GM23338 (cell line): ENCODE measurements at regions not wholly inside any gene's neighbourhood (a gene's known extent, or its start where the extent isn't known, plus 50 kb on each side); places are given as distances from the start of the nearest gene placed in this dataset.
"Not testable (repeated sequence)": the region's sequence is repeated elsewhere in the genome, so short reads cannot be mapped to it uniquely, and the experiment has no call there.

ENCODE experiments used
- ATAC-seq: fragments of 200-7000 bp; cut with Tn5 transposase; 3 replicates; pipeline ENCODE4 v1.9.1; 2020
- DNase-seq: peaks from one replicate; pipeline ENCODE4 v3.0.0-alpha.2; 2015; ENCODE audit warnings: low spot score
- H2AFZ ChIP-seq: fragments of 200-600 bp; sonication (generic); 2 replicates; pipeline ENCODE4 v1.8.0; 2016; ENCODE audit warnings: antibody characterized with exemption, mild to moderate bottlenecking, moderate library complexity
- H3F3A ChIP-seq: fragments of 200-600 bp; sonication (generic); replicated peaks from 2 replicates; pipeline ENCODE4 v1.8.0; 2017; ENCODE audit warnings: antibody characterized with exemption, mixed run types, low read depth
- H3K27ac ChIP-seq: fragments of 200-600 bp; sonication (generic); 2 replicates; pipeline ENCODE4 v1.6.1; 2016; ENCODE audit warnings: low read depth
- H3K27me3 ChIP-seq: fragments of 200-600 bp; sonication (generic); 2 replicates; pipeline ENCODE4 v1.8.0; 2016; ENCODE audit warnings: mild to moderate bottlenecking, mixed run types, moderate library complexity; ENCODE audit not compliant: insufficient read depth
- H3K36me3 ChIP-seq: fragments of 200-600 bp; sonication (generic); 2 replicates; pipeline ENCODE4 v1.8.0; 2016; ENCODE audit warnings: mild to moderate bottlenecking; ENCODE audit not compliant: insufficient read depth
- H3K4me1 ChIP-seq: fragments of 200-600 bp; sonication (generic); 2 replicates; pipeline ENCODE4 v1.8.0; 2016; ENCODE audit warnings: mild to moderate bottlenecking, moderate library complexity; ENCODE audit not compliant: insufficient read depth
- H3K4me2 ChIP-seq: fragments of 200-600 bp; sonication (generic); 2 replicates; pipeline ENCODE4 v1.7.1; 2017; ENCODE audit warnings: mixed run types
- H3K4me3 ChIP-seq: fragments of 200-600 bp; sonication (generic); 2 replicates; pipeline ENCODE4 v1.6.1; 2016; ENCODE audit warnings: mixed run types
- H3K79me2 ChIP-seq: fragments of 200-600 bp; sonication (generic); replicated peaks from 2 replicates; pipeline ENCODE4 v1.8.0; 2017; ENCODE audit warnings: mild to moderate bottlenecking; ENCODE audit not compliant: insufficient read depth
- H3K9me2 ChIP-seq: fragments of 200-600 bp; sonication (generic); 2 replicates; pipeline ENCODE4 v1.8.0; 2017; ENCODE audit not compliant: insufficient read depth
- H4K20me1 ChIP-seq: fragments of 200-600 bp; sonication (generic); replicated peaks from 2 replicates; pipeline ENCODE4 v1.8.0; 2017; ENCODE audit warnings: mild to moderate bottlenecking; ENCODE audit not compliant: insufficient read depth
- H3K27ac Mint-ChIP-seq: 2 replicates; pipeline ENCODE4 v1.8.0; 2020; ENCODE audit warnings: inconsistent platforms, mild to moderate bottlenecking, moderate library complexity, mixed read lengths
- H3K27me3 Mint-ChIP-seq: 3 replicates; pipeline ENCODE4 v1.8.0; 2022; ENCODE audit warnings: low read depth, mild to moderate bottlenecking, moderate library complexity, mixed read lengths, inconsistent platforms; ENCODE audit not compliant: insufficient read depth, poor library complexity
- H3K36me3 Mint-ChIP-seq: 3 replicates; pipeline ENCODE4 v1.8.0; 2021; ENCODE audit warnings: low read depth, mild to moderate bottlenecking, inconsistent platforms, moderate library complexity, mixed read lengths
- H3K4me1 Mint-ChIP-seq: 3 replicates; pipeline ENCODE4 v1.8.0; 2020; ENCODE audit warnings: mild to moderate bottlenecking, inconsistent platforms, mixed read lengths
- H3K4me3 Mint-ChIP-seq: 3 replicates; pipeline ENCODE4 v1.8.0; 2021; ENCODE audit warnings: moderate library complexity, mild to moderate bottlenecking, inconsistent platforms, mixed read lengths
- H3K9me3 Mint-ChIP-seq: 3 replicates; pipeline ENCODE4 v1.8.0; 2020; ENCODE audit warnings: moderate library complexity, mild to moderate bottlenecking, inconsistent platforms, mixed read lengths
- CREB1 ChIP-seq: fragments of 250-450 bp; sonication (Bioruptor Pico); IDR thresholded peaks from 2 replicates; pipeline ENCODE4 v1.5.0; 2020; ENCODE audit warnings: low read depth, mild to moderate bottlenecking, moderate library complexity
- ETS1 ChIP-seq: IDR thresholded peaks from 2 replicates; pipeline ENCODE4 v1.6.1; 2016; ENCODE audit warnings: antibody characterized with exemption
- EZH2 ChIP-seq: fragments of 200-600 bp; sonication (generic); IDR thresholded peaks from one replicate; pipeline ENCODE4 v1.8.0; 2017; ENCODE audit warnings: antibody characterized with exemption, mild to moderate bottlenecking, low read depth; ENCODE audit not compliant: unreplicated experiment
- EZH2phosphoT487 ChIP-seq: fragments of 200-600 bp; sonication (generic); IDR thresholded peaks from one replicate; pipeline ENCODE4 v1.8.1; 2018; ENCODE audit warnings: antibody characterized with exemption; ENCODE audit not compliant: unreplicated experiment
- JUNB ChIP-seq: IDR thresholded peaks from one replicate; pipeline ENCODE4 v1.6.1; 2016; ENCODE audit warnings: antibody characterized with exemption; ENCODE audit not compliant: unreplicated experiment
- POLR2AphosphoS5 ChIP-seq: IDR thresholded peaks from 2 replicates; pipeline ENCODE4 v1.6.1; 2016; ENCODE audit warnings: antibody characterized with exemption, low read depth
- REST ChIP-seq: IDR thresholded peaks from one replicate; pipeline ENCODE4 v1.6.1; 2018; ENCODE audit warnings: antibody characterized with exemption; ENCODE audit not compliant: unreplicated experiment
- ZNF114 ChIP-seq: fragments of 250-450 bp; sonication (Bioruptor Pico); IDR thresholded peaks from 2 replicates; pipeline ENCODE4 v1.5.0; 2020; ENCODE audit warnings: mild to moderate bottlenecking, moderate library complexity
- ZNF331 ChIP-seq: fragments of 250-450 bp; sonication (Bioruptor Pico); IDR thresholded peaks from 2 replicates; pipeline ENCODE4 v1.5.0; 2020; ENCODE audit warnings: low read depth, mild to moderate bottlenecking, moderate library complexity
- TF ChIP-seq, protein P1 (sequence below), 2 experiments: fragments of 200-600 bp in 1 of 2; sonication (generic) in 1 of 2; conservative IDR thresholded peaks; 2 replicates each; pipeline versions ENCODE4 v1.5.1 to v1.6.1; 2016 to 2017; ENCODE audit warnings: antibody characterized with exemption in 2 of 2, low read depth in 2 of 2, mild to moderate bottlenecking in 2 of 2, moderate library complexity in 1 of 2

DNA sequence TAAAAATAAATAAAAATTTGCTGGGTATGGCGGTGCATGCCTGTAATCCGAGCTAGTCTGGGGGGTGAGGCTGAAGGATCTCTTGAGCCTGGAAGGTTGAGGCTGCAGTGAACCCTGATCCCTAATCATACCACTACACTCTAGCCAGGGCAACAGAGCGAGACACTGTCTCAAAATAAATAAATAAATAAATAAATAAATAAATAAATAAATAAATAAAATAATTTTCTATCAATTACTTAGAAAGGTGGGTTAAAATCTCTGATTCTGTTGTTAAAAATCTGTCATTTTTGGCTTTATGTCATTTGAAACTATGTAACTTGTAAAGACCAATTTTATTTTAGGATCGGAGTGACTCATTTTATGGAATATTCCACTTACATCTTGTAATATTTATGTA lies 958.6 kb downstream of the NXPH1 start:
- H3K4me2 ChIP-seq = no peak overlapping the region
- H3K27ac ChIP-seq = no peak overlapping the region
- H3K9me3 Mint-ChIP-seq = peaks cover 8% of the 10 kb centered on the region; the same call in 2 of the 3 replicates
- H3K4me3 Mint-ChIP-seq = no peak overlapping the region
- TF ChIP-seq CREB1 (CRISPR knock-in tag) (no peak), EZH2 (no peak), JUNB (no peak), ZNF331 (CRISPR knock-in tag) (no peak), ETS1 (no peak), POLR2AphosphoS5 (no peak)
- H3K36me3 ChIP-seq = no peaks in the 10 kb centered on the region
- H3K4me1 ChIP-seq = no peaks in the 10 kb centered on the region
- DNase-seq (no peak), ATAC-seq (no peak)
- no peaks in the 10 kb centered on the region for H4K20me1 ChIP-seq
- peaks cover 7% of the 10 kb centered on the region; the same call in 2 of the 3 replicates for H3K36me3 Mint-ChIP-seq
- H3K9me2 ChIP-seq = 0 out of 2 replicates have a peak, but pooled peaks cover 5% of the 10 kb centered on the region
- no peaks in the 10 kb centered on the region for H3K27me3 Mint-ChIP-seq
- no peak overlapping the region for H3K4me3 ChIP-seq
- H3K4me1 Mint-ChIP-seq = no peaks in the 10 kb centered on the region
- no peaks in the 10 kb centered on the region for H3K27me3 ChIP-seq
- H2AFZ ChIP-seq = no peak overlapping the region
- no peak overlapping the region for H3K27ac Mint-ChIP-seq
- H3F3A ChIP-seq = no peaks in the 10 kb centered on the region
- H3K79me2 ChIP-seq = no peaks in the 10 kb centered on the region

DNA sequence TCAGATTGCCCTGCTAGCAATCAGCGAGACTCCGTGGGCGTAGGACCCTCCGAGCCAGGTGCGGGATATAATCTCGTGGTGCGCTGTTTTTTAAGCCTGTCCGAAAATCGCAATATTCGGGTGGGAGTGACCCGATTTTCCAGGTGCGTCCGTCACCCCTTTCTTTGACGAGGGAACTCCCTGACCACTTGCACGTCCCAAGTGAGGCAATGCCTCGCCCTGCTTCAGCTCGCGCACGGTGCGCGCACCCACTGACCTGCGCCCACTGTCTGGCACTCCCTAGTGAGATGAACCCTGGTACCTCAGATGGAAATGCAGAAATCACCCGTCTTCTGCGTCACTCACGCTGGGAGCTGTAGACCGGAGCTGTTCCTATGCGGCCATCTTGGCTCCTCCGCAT lies 971.0 kb downstream of the NXPH1 start:
- H3K4me3 Mint-ChIP-seq, H3K9me3 Mint-ChIP-seq, H3K36me3 Mint-ChIP-seq, H3K4me1 Mint-ChIP-seq, H3K27ac ChIP-seq, H3K4me3 ChIP-seq, H3K9me2 ChIP-seq, H3F3A ChIP-seq, DNase-seq, H4K20me1 ChIP-seq, ATAC-seq, H3K79me2 ChIP-seq, H3K4me1 ChIP-seq, H3K27ac Mint-ChIP-seq, H3K36me3 ChIP-seq, H3K4me2 ChIP-seq, H3K27me3 Mint-ChIP-seq, H3K27me3 ChIP-seq, H2AFZ ChIP-seq: not testable (repeated sequence)

DNA sequence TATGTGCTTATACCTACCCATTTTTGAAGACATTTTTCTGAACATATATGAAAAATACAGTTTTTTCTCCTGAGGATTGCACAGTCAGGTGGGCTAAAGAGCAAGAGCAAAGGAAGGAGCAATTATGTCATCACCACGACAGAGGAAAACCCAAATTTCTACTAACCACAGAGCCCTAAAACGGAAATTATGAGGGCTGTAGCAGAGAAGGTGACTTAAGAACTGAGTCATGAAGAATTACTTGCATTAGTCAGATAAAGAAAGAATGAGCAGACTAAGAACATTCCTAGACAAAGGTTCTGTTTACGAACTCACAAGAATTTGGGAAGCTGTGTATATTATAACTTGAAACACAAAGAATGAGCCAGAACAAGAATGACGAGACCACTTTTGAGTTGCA lies 974.4 kb downstream of the NXPH1 start:
- Histone ChIP-seq H3K79me2 (no peaks in the 10 kb centered on the region), H4K20me1 (no peaks in the 10 kb centered on the region), H2AFZ (no peak overlapping the region), H3K27ac (no peak overlapping the region), H3F3A (no peaks in the 10 kb centered on the region), H3K27me3 (no peaks in the 10 kb centered on the region), H3K4me1 (no peaks in the 10 kb centered on the region), H3K36me3 (no peaks in the 10 kb centered on the region), H3K4me3 (no peak overlapping the region), H3K4me2 (no peak overlapping the region), H3K9me2 (no peaks in the 10 kb centered on the region)
- no peaks in the 10 kb centered on the region for H3K36me3 Mint-ChIP-seq
- H3K27ac Mint-ChIP-seq = no peak overlapping the region
- DNase-seq (no peak), ATAC-seq (no peak)
- no peaks in the 10 kb centered on the region for H3K4me1 Mint-ChIP-seq
- H3K27me3 Mint-ChIP-seq = no peaks in the 10 kb centered on the region
- H3K4me3 Mint-ChIP-seq = no peak overlapping the region
- no peaks in the 10 kb centered on the region; the same call in 2 of the 3 replicates for H3K9me3 Mint-ChIP-seq
- TF ChIP-seq JUNB (no peak), ETS1 (no peak), EZH2 (no peak), POLR2AphosphoS5 (no peak), REST (no peak), EZH2phosphoT487 (no peak), ZNF114 (CRISPR knock-in tag) (no peak), ZNF331 (CRISPR knock-in tag) (no peak), CREB1 (CRISPR knock-in tag) (no peak)
- TF ChIP-seq, protein P1, sequence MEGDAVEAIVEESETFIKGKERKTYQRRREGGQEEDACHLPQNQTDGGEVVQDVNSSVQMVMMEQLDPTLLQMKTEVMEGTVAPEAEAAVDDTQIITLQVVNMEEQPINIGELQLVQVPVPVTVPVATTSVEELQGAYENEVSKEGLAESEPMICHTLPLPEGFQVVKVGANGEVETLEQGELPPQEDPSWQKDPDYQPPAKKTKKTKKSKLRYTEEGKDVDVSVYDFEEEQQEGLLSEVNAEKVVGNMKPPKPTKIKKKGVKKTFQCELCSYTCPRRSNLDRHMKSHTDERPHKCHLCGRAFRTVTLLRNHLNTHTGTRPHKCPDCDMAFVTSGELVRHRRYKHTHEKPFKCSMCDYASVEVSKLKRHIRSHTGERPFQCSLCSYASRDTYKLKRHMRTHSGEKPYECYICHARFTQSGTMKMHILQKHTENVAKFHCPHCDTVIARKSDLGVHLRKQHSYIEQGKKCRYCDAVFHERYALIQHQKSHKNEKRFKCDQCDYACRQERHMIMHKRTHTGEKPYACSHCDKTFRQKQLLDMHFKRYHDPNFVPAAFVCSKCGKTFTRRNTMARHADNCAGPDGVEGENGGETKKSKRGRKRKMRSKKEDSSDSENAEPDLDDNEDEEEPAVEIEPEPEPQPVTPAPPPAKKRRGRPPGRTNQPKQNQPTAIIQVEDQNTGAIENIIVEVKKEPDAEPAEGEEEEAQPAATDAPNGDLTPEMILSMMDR (conservative IDR thresholded peaks at IDR 0.05; ENCODE audit: low read depth in 2 of 2) = no peak
